Ovary (tissue), 3 donors: ENCODE measurements at regions not wholly inside any gene's neighbourhood (a gene's known extent, or its start where the extent isn't known, plus 50 kb on each side); places are given as distances from the start of the nearest gene placed in this dataset.
"Not testable (repeated sequence)": the region's sequence is repeated elsewhere in the genome, so short reads cannot be mapped to it uniquely, and the experiment has no call there.

Source experiments
- EP300 ChIP-seq: sonication (generic); formaldehyde crosslinking; IDR thresholded peaks from one replicate; pipeline ENCODE4 v1.6.1; 2017; ENCODE audit warnings: antibody characterized with exemption
- POLR2A ChIP-seq: fragments of 450-650 bp; IDR thresholded peaks from one replicate; pipeline ENCODE4 v1.6.1; 2017; ENCODE audit warnings: antibody characterized with exemption, mild to moderate bottlenecking, moderate library complexity
- TF ChIP-seq, protein P1 (sequence below), 3 donors: fragments of 450-650 bp in 2 of 3; fragments of 200-600 bp in 1 of 3; IDR thresholded peaks; one replicate each; pipeline versions ENCODE4 v1.5.1 to v1.8.0; 2016 to 2022; ENCODE audit warnings: antibody characterized with exemption in 3 of 3, mild to moderate bottlenecking in 1 of 3
- donor health status: DM: no; HTN: no; CAD: no.

DNA sequence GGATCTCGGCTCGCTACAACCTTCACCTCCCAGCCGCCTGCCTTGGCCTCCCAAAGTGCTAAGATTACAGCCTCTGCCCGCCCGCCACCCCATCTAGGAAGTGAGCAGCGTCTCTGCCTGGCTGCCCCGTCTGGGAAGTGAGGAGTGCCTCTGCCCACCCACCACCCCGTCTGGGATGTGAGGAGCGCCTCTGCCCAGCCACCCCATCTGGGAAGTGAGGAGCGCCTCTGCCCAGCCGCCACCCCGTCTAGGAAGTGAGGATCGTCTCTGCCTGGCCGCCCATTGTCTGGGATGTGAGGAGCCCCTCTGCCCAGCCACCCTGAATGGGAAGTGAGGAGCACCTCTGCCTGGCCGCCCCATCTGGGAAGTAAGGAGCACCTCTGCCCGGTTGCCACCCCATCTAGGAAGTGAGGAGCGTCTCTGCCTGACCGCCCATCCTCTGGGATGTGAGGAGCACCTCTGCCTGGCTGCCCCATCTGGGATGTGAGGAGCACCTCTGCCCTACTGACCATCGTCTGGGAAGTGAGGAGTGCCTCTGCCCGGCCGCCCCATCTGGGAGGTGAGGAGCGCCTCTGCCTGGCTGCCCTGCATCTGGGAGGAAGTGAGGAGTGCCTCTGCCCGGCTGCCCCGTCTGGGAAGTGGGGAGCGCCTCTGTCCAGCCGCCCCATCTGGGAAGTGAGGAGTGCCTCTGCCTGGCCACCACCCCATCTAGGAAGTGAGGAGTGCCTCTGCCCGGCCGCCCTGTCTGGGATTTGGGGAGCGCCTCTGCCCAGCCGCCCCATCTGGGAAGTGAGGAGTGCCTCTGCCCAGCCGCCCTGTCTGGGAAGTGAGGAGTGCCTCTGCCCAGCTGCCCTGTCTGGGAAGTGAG, 90.4 kb upstream of the ZNF519 start:
- TF ChIP-seq POLR2A, EP300: not testable (repeated sequence)
- TF ChIP-seq, protein P1, sequence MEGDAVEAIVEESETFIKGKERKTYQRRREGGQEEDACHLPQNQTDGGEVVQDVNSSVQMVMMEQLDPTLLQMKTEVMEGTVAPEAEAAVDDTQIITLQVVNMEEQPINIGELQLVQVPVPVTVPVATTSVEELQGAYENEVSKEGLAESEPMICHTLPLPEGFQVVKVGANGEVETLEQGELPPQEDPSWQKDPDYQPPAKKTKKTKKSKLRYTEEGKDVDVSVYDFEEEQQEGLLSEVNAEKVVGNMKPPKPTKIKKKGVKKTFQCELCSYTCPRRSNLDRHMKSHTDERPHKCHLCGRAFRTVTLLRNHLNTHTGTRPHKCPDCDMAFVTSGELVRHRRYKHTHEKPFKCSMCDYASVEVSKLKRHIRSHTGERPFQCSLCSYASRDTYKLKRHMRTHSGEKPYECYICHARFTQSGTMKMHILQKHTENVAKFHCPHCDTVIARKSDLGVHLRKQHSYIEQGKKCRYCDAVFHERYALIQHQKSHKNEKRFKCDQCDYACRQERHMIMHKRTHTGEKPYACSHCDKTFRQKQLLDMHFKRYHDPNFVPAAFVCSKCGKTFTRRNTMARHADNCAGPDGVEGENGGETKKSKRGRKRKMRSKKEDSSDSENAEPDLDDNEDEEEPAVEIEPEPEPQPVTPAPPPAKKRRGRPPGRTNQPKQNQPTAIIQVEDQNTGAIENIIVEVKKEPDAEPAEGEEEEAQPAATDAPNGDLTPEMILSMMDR (IDR thresholded peaks at IDR 0.05): not testable (repeated sequence)
